GM13977 (cell line): ENCODE measurements at regions not wholly inside any gene's neighbourhood (a gene's known extent, or its start where the extent isn't known, plus 50 kb on each side); places are given as distances from the start of the nearest gene placed in this dataset.

Experiments used
- DNase-seq: peaks from one replicate; pipeline ENCODE4 v3.0.0; 2012; ENCODE audit warnings: low spot score
- in situ Hi-C: fragments of 300-500 bp; cut with MboI; formaldehyde crosslinking; loops from one replicate; pipeline ENCODE4 v1.12.0; 2022; ENCODE audit warnings: low sequenced_read_pairs, low pct_unique_long_range_greater_than_20kb, mixed read lengths, inconsistent platforms; ENCODE audit not compliant: unreplicated experiment
- TF ChIP-seq, protein P1 (sequence below): IDR thresholded peaks from 2 replicates; pipeline ENCODE4 v1.5.1; 2012; ENCODE audit warnings: mild to moderate bottlenecking, control low read depth; ENCODE audit not compliant: insufficient read depth; ENCODE audit errors: extremely low read depth, missing control alignments

DNA sequence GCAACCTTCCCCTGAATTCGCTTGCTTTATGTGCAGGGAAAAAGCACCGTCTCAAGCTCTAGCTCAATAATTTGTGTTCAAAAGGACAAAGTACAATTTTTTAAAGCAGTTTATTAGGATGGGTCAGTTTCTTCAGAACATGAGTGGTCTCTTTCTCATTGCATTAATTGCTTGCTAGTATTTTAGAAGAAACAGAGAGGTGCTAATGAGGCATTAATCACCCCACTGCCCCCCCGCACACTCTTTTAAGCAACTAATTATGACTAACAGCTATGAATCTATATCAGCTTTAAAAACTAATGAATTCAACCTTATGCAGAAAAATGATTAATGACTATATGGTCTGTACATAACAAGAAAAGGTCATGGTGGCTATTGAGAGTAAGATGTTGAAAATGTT is 262.1 kb upstream of the ST6GAL2 start:
- DNase-seq, result no peak
- TF ChIP-seq, protein P1, sequence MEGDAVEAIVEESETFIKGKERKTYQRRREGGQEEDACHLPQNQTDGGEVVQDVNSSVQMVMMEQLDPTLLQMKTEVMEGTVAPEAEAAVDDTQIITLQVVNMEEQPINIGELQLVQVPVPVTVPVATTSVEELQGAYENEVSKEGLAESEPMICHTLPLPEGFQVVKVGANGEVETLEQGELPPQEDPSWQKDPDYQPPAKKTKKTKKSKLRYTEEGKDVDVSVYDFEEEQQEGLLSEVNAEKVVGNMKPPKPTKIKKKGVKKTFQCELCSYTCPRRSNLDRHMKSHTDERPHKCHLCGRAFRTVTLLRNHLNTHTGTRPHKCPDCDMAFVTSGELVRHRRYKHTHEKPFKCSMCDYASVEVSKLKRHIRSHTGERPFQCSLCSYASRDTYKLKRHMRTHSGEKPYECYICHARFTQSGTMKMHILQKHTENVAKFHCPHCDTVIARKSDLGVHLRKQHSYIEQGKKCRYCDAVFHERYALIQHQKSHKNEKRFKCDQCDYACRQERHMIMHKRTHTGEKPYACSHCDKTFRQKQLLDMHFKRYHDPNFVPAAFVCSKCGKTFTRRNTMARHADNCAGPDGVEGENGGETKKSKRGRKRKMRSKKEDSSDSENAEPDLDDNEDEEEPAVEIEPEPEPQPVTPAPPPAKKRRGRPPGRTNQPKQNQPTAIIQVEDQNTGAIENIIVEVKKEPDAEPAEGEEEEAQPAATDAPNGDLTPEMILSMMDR, result no peak
- in situ Hi-C loops, result no loop called here

DNA sequence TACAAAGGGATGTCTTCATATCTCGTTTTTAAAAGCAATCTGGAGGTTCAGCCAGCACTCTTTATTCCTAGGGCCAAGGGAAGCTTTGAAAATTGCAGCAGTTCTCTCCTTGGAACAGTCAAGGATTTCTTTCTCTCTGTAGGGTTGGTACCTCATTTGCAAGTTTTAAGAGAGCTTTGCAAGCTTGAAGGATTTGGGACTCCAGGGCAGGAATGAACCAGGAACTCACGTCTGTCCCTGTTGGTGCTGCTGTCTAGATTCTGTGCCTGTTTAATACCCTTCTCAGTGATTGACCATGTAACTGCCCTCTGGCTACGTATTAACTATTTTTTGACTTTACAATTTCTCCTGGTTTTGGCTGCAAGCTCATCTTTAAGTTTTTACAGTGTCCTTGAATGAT is 262.5 kb upstream of the ST6GAL2 start:
- in situ Hi-C loops, result no loop called here
- DNase-seq, result no peak
- TF ChIP-seq, protein P1, result no peak

DNA sequence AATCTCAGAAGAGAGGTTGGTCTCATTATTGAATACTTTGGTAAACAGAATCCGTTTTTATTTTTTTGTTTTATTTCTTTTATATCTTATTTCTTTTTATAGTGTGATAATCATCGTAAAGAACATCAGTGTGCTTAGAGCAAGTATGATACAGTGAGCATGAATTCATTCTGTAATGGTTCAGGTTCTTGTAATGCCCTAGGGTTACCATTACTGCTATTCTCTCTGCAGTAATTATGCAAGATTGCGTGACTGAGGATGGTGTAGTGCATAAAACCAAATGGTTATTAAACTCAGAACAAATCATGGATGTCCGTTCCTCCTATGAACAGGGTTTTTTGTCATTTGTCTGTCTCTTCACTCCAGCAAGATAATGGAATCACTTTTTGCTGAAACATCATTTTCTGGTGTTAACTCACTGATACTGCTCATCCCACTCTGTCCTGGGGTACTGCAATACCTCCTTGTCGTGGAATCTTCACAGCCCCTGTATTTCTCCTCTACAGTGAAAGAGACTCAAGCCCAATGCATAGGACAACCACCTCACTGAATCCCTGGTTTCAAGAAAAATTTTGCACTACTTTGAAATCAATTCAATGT is 274.8 kb upstream of the ST6GAL2 start:
- in situ Hi-C loops, result no loop called here
- TF ChIP-seq, protein P1, result no peak
- no peak for DNase-seq

DNA sequence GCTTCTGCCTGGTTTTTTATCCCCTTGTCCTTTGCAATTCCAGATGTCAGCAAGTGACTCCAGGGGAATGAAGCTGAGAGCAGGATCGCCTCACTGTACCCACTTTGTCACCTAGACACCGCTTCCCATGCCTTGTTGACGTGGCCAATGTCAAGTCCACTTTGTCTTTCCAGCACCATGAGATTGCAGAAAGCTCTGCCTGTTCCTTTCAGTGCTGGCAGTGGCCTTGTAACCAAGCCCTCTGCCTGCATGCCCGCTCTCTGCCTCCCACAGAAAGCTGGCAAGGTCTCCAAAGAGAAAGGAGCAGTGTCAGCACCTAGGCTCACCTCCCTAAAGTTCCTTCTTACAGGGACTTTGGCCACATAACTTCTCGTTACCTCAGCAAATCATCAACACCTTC is 282.2 kb upstream of the ST6GAL2 start:
- in situ Hi-C loops, result no loop called here
- TF ChIP-seq, protein P1, result no peak
- no peak for DNase-seq

DNA sequence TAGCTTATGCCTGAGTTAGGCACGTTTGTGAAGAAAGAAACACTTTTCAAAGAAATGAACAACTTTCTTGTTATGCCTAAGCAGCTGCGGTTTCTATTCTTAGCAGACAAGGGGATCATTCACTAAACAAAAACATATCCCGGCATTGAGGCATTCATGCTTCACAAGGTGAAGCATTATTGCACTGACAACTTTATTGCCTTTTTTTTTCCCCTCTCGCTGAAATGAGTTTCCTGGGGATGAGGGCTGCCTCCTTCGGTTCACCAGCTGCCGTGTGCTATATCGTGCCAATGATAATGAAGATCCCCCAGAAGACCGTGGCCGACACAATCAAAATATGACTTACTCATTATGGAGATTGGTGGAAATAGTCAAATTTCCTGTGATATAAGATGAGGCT is 288.2 kb upstream of the ST6GAL2 start:
- no peak for DNase-seq
- TF ChIP-seq, protein P1, result no peak
- in situ Hi-C loops, result no loop called here

DNA sequence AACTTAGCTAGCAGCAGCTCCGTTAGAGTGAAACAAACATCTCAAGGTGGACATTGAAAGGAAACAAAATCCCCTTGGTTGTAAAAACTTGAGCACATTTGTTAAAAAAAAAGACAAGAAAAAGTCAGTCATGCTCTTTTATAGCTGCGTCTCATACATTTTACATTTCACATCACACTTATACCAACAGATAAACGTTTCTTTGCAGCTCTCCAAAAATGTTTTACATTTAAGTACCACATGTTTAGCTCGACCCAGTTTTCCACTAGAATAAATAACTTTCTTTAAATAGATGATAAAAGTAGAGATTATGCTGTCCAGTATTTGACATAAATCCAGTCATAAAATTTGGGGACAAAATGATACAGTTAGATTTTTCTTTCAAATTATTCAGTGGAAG is 297.0 kb upstream of the ST6GAL2 start:
- in situ Hi-C loops, result no loop called here
- DNase-seq, result no peak
- TF ChIP-seq, protein P1, result no peak

DNA sequence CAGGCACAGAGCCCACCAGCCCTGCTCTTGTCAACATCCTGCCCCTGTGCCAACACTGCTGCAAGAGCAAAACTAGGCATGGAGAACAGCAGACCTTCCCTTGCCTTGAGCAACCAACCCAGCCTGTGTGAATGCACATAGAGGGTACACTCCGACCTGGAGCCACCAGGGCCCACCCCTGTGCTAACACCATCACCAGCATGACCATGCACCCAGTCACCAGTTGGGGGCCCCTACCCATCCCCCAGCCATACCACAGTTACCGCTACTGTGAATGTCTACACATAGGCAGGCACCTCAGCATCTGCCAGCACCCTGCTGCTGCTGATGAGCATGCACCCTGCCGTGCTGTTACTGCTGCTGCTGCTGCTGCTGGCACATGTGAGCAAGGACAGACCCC is 301.9 kb upstream of the ST6GAL2 start:
- TF ChIP-seq, protein P1, result no peak
- in situ Hi-C loops, result no loop called here
- DNase-seq, result no peak
